Mesothelial cell of epicardium (in vitro differentiated cells): ENCODE measurements at regions not wholly inside any gene's neighbourhood (a gene's known extent, or its start where the extent isn't known, plus 50 kb on each side); places are given as distances from the start of the nearest gene placed in this dataset.

Experiments used
- DNase-seq, 2 experiments: peaks; one replicate each; pipeline ENCODE4 v3.0.0; 2021; ENCODE audit warnings: low spot score in 2 of 2; ENCODE audit not compliant: unreplicated experiment in 2 of 2
- H3K27ac Mint-ChIP-seq: 2 replicates; pipeline ENCODE4 v1.8.0; 2021; ENCODE audit warnings: mixed read lengths
- H3K27me3 Mint-ChIP-seq: 2 replicates; pipeline ENCODE4 v1.8.0; 2021; ENCODE audit warnings: low read depth, mixed read lengths
- H3K36me3 Mint-ChIP-seq: 2 replicates; pipeline ENCODE4 v1.8.0; 2021; ENCODE audit warnings: mixed read lengths
- H3K4me1 Mint-ChIP-seq: 2 replicates; pipeline ENCODE4 v1.8.0; 2021; ENCODE audit warnings: mixed read lengths
- H3K4me3 Mint-ChIP-seq: 2 replicates; pipeline ENCODE4 v1.8.0; 2021; ENCODE audit warnings: mild to moderate bottlenecking, moderate library complexity, mixed read lengths
- H3K9me3 Mint-ChIP-seq: 2 replicates; pipeline ENCODE4 v1.8.0; 2021; ENCODE audit warnings: mixed read lengths
- TF ChIP-seq, protein P1 (sequence below): fragments of 200-600 bp; sonication (generic); IDR thresholded peaks from one replicate; pipeline ENCODE4 v1.5.0; 2021; ENCODE audit warnings: antibody characterized with exemption; ENCODE audit not compliant: unreplicated experiment

DNA sequence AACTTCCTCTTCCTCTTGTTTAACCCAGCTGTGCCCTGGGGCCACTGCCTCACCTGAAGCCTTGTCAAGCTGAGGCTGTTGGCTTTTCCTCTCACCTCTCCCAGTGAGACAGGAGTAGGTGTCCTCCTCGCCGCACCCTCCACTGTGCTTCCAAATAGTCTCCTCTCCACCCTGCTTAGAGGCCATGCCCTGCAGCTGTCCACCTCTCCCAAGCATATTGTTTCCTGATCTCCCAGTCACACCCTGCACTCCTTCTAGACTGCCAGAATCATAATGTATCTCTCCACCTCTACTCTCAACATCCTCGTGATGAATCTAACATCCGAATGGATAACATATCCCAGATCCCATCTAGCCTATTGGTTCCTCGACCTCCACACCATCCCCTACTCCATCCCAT is 196.3 kb upstream of the GHITM start:
- Mint-ChIP-seq H3K4me3 (no peak overlapping the region), H3K9me3 (no peaks in the 10 kb centered on the region), H3K36me3 (no peaks in the 10 kb centered on the region), H3K4me1 (peaks cover 4% of the 10 kb centered on the region), H3K27me3 (peaks cover 32% of the 10 kb centered on the region), H3K27ac (no peak overlapping the region)
- TF ChIP-seq, protein P1, sequence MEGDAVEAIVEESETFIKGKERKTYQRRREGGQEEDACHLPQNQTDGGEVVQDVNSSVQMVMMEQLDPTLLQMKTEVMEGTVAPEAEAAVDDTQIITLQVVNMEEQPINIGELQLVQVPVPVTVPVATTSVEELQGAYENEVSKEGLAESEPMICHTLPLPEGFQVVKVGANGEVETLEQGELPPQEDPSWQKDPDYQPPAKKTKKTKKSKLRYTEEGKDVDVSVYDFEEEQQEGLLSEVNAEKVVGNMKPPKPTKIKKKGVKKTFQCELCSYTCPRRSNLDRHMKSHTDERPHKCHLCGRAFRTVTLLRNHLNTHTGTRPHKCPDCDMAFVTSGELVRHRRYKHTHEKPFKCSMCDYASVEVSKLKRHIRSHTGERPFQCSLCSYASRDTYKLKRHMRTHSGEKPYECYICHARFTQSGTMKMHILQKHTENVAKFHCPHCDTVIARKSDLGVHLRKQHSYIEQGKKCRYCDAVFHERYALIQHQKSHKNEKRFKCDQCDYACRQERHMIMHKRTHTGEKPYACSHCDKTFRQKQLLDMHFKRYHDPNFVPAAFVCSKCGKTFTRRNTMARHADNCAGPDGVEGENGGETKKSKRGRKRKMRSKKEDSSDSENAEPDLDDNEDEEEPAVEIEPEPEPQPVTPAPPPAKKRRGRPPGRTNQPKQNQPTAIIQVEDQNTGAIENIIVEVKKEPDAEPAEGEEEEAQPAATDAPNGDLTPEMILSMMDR, result no peak
- DNase-seq, result no peak

DNA sequence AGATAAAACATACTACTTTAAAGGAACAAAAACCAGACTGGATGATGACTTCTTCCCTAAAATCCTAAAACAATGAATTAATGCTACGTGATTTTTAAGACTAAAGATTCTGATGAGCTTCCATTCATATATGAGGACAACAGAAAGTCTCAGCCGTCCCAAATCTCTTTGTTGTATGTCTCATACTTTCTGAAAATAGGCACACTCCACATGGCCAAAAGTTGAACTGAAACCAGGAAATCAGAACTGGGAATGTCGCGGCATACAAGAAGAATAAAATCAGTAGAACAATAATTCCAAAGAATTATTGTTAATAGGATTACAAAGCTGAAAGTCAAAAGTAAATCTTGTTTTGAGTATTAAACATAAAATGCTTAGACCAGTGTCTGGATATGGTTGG is 195.4 kb upstream of the GHITM start:
- no peaks in the 10 kb centered on the region for H3K9me3 Mint-ChIP-seq
- no peak for DNase-seq
- H3K4me1 Mint-ChIP-seq, result peaks cover 4% of the 10 kb centered on the region
- no peaks in the 10 kb centered on the region for H3K36me3 Mint-ChIP-seq
- TF ChIP-seq, protein P1, result no peak
- H3K27ac Mint-ChIP-seq, result no peak overlapping the region
- H3K27me3 Mint-ChIP-seq, result peaks cover 30% of the 10 kb centered on the region
- H3K4me3 Mint-ChIP-seq, result no peak overlapping the region

DNA sequence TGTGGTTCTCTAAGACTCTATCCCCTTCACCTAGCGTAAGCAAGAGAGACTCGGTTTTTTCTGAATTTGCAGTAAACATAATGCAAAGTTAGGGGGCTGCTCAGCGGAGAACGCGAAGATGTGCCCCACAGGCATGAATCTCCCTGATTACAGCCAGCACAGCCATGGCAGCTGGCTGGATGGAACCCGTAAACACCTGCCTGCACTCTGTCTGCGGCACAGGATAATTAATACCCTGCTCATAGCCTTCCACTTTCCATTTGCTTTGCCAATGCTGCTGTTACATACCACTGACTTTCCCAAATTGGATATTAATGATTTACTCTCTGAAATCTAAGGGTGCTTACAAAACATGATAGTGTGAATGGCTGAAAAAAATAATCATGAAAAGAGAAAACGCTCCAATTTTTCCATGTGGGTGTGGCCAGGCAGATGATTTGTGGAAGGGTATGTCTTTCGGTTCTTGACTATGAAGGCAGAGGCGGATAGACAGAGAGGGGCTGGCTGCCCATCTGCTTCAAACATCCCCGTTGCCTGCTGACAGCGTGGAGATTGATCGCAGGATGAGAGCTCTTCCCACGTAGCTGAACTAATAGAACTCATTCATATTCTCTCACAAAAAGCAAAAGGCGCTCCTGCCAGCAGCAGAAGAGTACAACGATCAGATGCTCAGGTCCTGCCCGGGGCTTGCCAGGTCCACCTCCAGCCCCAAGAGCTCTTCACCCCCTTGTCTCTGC is 193.2 kb upstream of the GHITM start:
- peaks cover 4% of the 10 kb centered on the region for H3K4me1 Mint-ChIP-seq
- H3K36me3 Mint-ChIP-seq, result no peaks in the 10 kb centered on the region
- H3K9me3 Mint-ChIP-seq, result no peaks in the 10 kb centered on the region
- no peak overlapping the region for H3K4me3 Mint-ChIP-seq
- TF ChIP-seq, protein P1, result no peak
- DNase-seq, result no peak
- H3K27ac Mint-ChIP-seq, result no peak overlapping the region
- peaks cover 28% of the 10 kb centered on the region for H3K27me3 Mint-ChIP-seq

DNA sequence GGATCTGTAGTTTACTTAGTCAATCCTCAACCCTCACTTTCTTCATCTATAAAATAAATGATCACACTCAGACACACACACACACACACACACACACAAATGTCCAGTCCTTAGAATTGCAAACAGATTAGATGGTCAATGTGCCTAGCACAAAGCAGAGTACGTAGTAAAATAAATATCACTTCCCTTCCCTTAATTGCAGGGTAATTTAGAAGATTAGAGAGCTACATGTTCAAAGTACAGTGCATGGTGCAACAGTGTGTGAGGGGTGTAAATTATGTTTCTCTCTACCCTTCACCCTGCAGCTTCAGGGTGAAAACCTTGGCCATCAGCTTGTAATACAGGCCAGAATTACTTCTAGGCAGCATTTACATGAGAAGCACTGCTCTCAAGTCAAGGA is 187.0 kb upstream of the GHITM start:
- Mint-ChIP-seq H3K4me3 (no peak overlapping the region), H3K9me3 (no peaks in the 10 kb centered on the region), H3K27ac (no peak overlapping the region), H3K4me1 (no peaks in the 10 kb centered on the region), H3K27me3 (peaks cover 24% of the 10 kb centered on the region), H3K36me3 (no peaks in the 10 kb centered on the region)
- no peak for DNase-seq
- TF ChIP-seq, protein P1, result no peak

DNA sequence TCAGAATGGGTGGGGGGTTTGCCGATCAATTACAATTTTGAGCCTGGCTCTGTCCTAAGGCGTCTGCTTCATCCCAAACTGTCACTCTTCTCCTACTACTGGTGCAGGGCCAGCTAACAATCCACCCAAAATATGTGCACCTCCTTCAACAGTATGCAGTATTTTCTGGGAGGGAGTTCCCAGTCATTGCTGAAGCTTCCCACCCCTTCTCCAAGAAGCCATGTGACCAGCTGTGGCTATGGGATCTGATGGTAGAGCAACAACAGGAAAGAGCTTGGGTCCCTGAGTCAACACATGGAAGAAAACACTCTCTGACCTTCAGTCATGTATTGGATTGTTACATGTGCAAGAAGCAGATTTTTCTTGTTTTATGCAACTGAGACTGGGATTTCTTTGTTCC is 185.7 kb upstream of the GHITM start:
- Mint-ChIP-seq H3K27me3 (peaks cover 20% of the 10 kb centered on the region), H3K36me3 (no peaks in the 10 kb centered on the region), H3K4me3 (no peak overlapping the region), H3K9me3 (no peaks in the 10 kb centered on the region), H3K4me1 (no peaks in the 10 kb centered on the region), H3K27ac (no peak overlapping the region)
- TF ChIP-seq, protein P1, result no peak
- DNase-seq, result no peak
